22Rv1 (cell line): ENCODE measurements at regions not wholly inside any gene's neighbourhood (a gene's known extent, or its start where the extent isn't known, plus 50 kb on each side); places are given as distances from the start of the nearest gene placed in this dataset.

ENCODE experiments used
- H3K27ac ChIP-seq: fragments of 450-650 bp; 2 replicates; pipeline ENCODE4 v1.5.1; 2017
- ZFX ChIP-seq: fragments of 450-650 bp; IDR thresholded peaks from 2 replicates; pipeline ENCODE4 v1.6.1; 2017; ENCODE audit warnings: antibody characterized with exemption, borderline replicate concordance
- TF ChIP-seq, protein P1 (sequence below): fragments of 450-650 bp; IDR thresholded peaks from 2 replicates; pipeline ENCODE4 v1.5.1; 2017; ENCODE audit warnings: mild to moderate bottlenecking

DNA sequence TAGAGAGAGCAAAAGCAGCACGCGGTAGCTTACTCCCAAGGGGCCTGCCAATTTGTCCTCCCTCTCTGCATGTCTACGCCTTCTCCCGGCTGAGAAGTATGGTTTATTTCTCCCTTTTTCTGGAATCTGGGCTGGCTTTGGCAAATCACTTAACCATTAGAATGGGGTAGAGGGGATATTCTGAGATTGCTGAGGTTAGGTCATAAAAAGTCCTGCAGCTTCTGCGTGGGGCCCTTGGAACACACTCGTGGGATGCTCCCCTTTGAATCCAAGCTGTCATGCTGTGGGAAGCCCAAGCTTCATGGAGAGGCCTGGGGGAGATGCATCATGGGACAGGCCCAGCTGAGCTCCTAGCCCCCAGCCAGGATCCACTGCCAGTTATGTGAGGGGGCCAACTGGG lies 403.6 kb upstream of the MAF start:
- TF ChIP-seq ZFX, result no peak
- TF ChIP-seq, protein P1, sequence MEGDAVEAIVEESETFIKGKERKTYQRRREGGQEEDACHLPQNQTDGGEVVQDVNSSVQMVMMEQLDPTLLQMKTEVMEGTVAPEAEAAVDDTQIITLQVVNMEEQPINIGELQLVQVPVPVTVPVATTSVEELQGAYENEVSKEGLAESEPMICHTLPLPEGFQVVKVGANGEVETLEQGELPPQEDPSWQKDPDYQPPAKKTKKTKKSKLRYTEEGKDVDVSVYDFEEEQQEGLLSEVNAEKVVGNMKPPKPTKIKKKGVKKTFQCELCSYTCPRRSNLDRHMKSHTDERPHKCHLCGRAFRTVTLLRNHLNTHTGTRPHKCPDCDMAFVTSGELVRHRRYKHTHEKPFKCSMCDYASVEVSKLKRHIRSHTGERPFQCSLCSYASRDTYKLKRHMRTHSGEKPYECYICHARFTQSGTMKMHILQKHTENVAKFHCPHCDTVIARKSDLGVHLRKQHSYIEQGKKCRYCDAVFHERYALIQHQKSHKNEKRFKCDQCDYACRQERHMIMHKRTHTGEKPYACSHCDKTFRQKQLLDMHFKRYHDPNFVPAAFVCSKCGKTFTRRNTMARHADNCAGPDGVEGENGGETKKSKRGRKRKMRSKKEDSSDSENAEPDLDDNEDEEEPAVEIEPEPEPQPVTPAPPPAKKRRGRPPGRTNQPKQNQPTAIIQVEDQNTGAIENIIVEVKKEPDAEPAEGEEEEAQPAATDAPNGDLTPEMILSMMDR, result no peak
- no peak overlapping the region for H3K27ac ChIP-seq

DNA sequence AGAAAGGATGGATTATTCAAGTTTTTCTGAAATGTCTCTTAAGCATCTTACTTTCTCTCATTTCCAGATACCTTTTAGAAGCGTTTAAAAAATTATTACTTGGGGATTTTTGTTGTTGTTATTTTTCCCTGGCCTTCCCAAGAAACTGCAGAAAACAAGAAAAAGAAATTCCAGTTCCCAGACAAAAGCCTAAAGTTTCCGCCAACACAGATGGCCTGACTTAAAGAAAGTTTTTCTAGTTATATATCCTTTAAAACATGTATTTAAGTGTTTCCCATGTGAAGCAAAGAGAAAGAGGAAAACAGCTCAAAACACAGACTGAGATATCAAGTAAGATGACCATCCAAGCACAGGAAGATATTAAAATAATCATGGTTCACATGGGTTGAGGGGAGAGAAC lies 401.7 kb upstream of the MAF start:
- no peak overlapping the region for H3K27ac ChIP-seq
- TF ChIP-seq ZFX, result no peak
- TF ChIP-seq, protein P1, result no peak

DNA sequence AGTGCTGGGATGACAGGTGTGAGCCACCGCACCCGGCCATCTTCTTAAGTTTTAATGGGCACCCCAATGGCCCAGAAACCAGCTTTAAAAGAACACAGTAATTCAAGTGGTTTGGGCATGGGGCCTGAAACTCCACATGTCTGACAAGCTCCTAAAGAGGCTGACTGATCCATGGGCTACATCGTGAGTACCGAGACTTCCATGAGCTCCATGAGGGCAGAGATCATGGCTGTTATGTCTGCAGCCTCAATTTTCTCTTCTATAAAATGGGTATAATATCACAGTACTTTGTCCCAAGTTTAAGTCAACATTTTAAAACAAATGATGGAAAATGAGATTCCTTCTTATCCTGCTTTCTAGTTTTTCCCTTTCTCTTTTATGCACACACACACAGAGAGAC lies 397.6 kb upstream of the MAF start:
- no peak for TF ChIP-seq ZFX
- TF ChIP-seq, protein P1, result no peak
- H3K27ac ChIP-seq, result no peak overlapping the region

DNA sequence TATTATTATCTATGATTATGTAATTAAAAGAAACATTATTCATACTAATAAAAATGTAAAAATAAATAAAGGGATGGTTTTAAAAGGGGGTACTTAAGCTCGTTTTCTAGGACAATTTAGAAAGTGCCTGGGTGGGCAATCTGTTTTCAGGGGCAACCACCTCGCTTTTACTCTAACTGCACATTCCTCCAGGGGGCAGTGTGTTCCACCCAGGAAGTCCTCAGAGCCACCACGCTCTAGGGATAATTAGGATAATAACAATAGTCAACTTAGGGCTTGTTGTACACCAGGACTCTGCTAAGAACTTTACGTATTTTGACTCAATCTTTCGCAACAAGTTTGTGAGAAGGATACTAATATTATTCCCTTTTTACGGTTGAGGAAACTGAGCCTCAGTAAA lies 396.7 kb upstream of the MAF start:
- TF ChIP-seq, protein P1, result peak; percentile 72
- no peak for TF ChIP-seq ZFX
- H3K27ac ChIP-seq, result no peak overlapping the region

DNA sequence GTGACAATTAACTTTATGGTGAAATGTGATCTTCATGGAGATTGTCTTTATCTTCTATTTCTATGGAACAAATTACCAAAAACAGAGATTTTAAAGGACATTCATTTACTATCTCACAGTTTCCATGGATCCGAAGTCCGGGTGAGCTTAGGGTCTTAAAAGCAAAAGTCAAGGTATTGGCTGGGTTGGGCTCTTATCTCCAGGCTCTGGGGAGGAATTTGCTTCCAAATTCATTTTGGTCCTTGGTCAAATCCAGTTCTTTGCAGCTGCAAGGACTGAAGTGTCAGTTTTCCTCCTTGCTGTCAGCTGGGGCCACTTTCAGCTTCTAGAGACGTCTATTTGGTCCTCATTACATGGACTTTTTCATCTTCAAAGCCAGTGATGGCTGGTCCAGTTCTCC lies 395.8 kb upstream of the MAF start:
- TF ChIP-seq ZFX, result no peak
- TF ChIP-seq, protein P1, result no peak
- H3K27ac ChIP-seq, result no peak overlapping the region

DNA sequence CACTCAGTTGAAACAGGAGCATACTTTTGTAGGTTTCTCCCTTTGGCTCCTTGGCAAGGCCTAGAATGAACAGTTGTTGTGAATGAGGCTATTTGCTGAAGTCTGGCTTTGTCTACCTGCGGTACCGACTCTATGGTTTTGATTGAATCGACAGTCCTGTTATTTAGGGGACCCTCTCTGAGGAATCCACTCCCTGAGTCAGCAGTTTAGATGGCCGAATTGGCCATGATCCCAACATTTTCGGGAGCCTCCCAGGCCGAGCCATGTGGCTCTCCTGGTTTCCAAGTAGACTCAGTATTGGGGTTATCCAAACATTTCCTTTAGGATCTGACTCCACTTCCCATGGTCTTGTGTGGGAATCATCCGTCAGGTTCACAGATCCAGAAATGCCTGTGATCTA lies 394.8 kb upstream of the MAF start:
- no peak overlapping the region for H3K27ac ChIP-seq
- TF ChIP-seq, protein P1, result no peak
- TF ChIP-seq ZFX, result no peak

DNA sequence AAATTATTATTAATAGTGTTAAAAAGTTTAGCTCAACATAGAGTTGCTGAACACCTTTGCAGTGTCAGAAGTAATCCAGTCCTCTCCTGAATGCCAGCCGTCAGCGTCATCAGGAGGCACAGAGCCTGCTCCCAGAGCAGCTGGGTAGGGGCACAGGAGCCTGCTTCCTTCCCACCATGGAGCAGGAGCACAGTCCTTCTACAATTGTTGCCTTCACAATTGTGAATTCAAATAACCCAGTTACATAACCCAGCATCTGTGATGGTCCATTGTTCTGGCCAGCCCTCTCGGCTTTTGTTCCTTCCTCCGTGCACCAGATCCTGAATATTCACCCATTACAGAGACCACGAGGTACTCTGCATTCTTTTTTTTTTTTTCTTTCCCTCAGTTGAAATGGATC lies 393.9 kb upstream of the MAF start:
- H3K27ac ChIP-seq, result no peak overlapping the region
- no peak for TF ChIP-seq ZFX
- TF ChIP-seq, protein P1, result no peak
